ENCODE measurements at regions not wholly inside any gene's neighbourhood (a gene's known extent, or its start where the extent isn't known, plus 50 kb on each side); places are given as distances from the start of the nearest gene placed in this dataset.

GRCh38 chr3:70431911-70432310, 119.5 kb upstream of the MDFIC2 start:
- no peaks in the 10 kb centered on the region for H3K4me1 ChIP-seq (ENCODE audit: control insufficient read depth in 4 of 4, insufficient read depth in 4 of 4, low read length in 3 of 4)
- TF ChIP-seq RXRA (IDR thresholded peaks at IDR 0.05) (no peak), ATF3 (IDR thresholded peaks at IDR 0.05) (no peak), GABPA (IDR thresholded peaks at IDR 0.05 in 1 of 2, conservative IDR thresholded peaks at IDR 0.05 in 1 of 2) (no peak), HNF4A (conservative IDR thresholded peaks at IDR 0.05) (no peak), NR2F2 (IDR thresholded peaks at IDR 0.05) (no peak), RAD21 (IDR thresholded peaks at IDR 0.05) (no peak), CTCF (IDR thresholded peaks at IDR 0.05; ENCODE audit: low read depth, low read length, missing input control) (no peak), SP1 (IDR thresholded peaks at IDR 0.05) (no peak), FOXA2 (IDR thresholded peaks at IDR 0.05) (no peak), FOXA1 (IDR thresholded peaks at IDR 0.05) (no peak), JUND (IDR thresholded peaks at IDR 0.05) (no peak), MAX (IDR thresholded peaks at IDR 0.05) (no peak), ZBTB33 (IDR thresholded peaks at IDR 0.05) (no peak), TAF1 (conservative IDR thresholded peaks at IDR 0.05) (no peak), EGR1 (IDR thresholded peaks at IDR 0.05; ENCODE audit: low read depth in 2 of 2) (no peak), HNF4G (IDR thresholded peaks at IDR 0.05) (no peak), YY1 (IDR thresholded peaks at IDR 0.05) (no peak)
- TF ChIP-seq, protein P1, sequence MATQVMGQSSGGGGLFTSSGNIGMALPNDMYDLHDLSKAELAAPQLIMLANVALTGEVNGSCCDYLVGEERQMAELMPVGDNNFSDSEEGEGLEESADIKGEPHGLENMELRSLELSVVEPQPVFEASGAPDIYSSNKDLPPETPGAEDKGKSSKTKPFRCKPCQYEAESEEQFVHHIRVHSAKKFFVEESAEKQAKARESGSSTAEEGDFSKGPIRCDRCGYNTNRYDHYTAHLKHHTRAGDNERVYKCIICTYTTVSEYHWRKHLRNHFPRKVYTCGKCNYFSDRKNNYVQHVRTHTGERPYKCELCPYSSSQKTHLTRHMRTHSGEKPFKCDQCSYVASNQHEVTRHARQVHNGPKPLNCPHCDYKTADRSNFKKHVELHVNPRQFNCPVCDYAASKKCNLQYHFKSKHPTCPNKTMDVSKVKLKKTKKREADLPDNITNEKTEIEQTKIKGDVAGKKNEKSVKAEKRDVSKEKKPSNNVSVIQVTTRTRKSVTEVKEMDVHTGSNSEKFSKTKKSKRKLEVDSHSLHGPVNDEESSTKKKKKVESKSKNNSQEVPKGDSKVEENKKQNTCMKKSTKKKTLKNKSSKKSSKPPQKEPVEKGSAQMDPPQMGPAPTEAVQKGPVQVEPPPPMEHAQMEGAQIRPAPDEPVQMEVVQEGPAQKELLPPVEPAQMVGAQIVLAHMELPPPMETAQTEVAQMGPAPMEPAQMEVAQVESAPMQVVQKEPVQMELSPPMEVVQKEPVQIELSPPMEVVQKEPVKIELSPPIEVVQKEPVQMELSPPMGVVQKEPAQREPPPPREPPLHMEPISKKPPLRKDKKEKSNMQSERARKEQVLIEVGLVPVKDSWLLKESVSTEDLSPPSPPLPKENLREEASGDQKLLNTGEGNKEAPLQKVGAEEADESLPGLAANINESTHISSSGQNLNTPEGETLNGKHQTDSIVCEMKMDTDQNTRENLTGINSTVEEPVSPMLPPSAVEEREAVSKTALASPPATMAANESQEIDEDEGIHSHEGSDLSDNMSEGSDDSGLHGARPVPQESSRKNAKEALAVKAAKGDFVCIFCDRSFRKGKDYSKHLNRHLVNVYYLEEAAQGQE (IDR thresholded peaks at IDR 0.05): no peak

More at GRCh38 chr3:70431911-70432310, 119.5 kb upstream of the MDFIC2 start:
- Histone ChIP-seq H3K9me3 (ENCODE audit: control insufficient read depth in 4 of 4, low read length in 3 of 4) (no peaks in the 10 kb centered on the region), H3K9ac (ENCODE audit: low read depth in 1 of 2, low read length in 2 of 2) (no peak overlapping the region), H3K27ac (ENCODE audit: low read depth in 1 of 2, low read length in 2 of 2) (no peak overlapping the region), H3K36me3 (ENCODE audit: control insufficient read depth in 4 of 4, insufficient read depth in 3 of 4, low read depth in 1 of 4, low read length in 3 of 4) (no peaks in the 10 kb centered on the region), H3K4me3 (ENCODE audit: low read depth in 1 of 3, low read length in 3 of 3) (no peak overlapping the region), H3K27me3 (ENCODE audit: control insufficient read depth in 4 of 4, insufficient read depth in 4 of 4, low read length in 3 of 4) (no peaks in the 10 kb centered on the region)
- WGBS: 87% methylated on average over 1 of the region's 1 CpG
- DNase-seq (ENCODE audit: low spot score): no peak

Measured in liver (tissue), 8 donors.